ENCODE measurements at regions not wholly inside any gene's neighbourhood (a gene's known extent, or its start where the extent isn't known, plus 50 kb on each side); places are given as distances from the start of the nearest gene placed in this dataset.

DNA sequence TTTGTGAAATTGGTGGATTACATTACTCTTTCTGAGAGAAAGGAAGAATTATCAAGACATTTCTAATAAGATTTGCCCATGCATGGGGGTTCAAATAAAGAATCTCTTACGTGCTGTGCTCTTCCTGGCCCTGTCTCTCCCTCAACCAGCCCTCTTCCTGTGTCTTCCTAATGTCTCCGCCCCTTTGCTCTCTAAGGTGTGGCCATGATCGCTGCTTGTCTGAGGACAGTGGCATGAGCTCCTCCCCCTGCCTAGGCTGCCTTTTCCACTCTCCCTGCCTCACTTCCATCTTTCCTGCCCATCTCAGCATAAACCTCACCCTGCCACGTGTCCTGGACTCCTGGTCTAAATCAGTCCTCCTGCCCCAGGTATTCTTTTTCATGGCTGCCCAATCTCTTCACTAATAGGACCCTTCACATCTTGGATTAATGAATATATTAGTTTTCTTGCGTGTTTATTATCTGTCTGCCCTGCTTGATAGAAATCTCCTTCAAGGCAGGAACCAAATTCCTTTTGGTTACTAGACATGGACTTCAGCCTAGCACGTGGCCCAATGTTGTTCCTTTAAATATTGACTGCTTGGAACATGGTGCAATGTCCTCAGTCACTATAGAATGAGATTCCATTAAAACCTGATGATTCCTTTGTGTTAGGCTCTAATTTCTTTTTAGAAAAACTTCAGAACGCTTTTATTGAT, 122.3 kb downstream of the MTRR start:
- ChIA-PET CTCF (no interaction called here), POLR2A (no interaction called here)
- Histone ChIP-seq H3K4me3 (ENCODE audit: low read depth, low read length) (no peak overlapping the region), H3K9me3 (ENCODE audit: control insufficient read depth, insufficient read depth, low read length) (no peaks in the 10 kb centered on the region), H3K27me3 (ENCODE audit: control insufficient read depth, insufficient read depth, low read length) (no peaks in the 10 kb centered on the region), H3K27ac (ENCODE audit: low read depth, low read length) (no peak overlapping the region)
- DNase-seq (ENCODE audit: low read depth, low spot score), result no peak
- TF ChIP-seq, protein P1, sequence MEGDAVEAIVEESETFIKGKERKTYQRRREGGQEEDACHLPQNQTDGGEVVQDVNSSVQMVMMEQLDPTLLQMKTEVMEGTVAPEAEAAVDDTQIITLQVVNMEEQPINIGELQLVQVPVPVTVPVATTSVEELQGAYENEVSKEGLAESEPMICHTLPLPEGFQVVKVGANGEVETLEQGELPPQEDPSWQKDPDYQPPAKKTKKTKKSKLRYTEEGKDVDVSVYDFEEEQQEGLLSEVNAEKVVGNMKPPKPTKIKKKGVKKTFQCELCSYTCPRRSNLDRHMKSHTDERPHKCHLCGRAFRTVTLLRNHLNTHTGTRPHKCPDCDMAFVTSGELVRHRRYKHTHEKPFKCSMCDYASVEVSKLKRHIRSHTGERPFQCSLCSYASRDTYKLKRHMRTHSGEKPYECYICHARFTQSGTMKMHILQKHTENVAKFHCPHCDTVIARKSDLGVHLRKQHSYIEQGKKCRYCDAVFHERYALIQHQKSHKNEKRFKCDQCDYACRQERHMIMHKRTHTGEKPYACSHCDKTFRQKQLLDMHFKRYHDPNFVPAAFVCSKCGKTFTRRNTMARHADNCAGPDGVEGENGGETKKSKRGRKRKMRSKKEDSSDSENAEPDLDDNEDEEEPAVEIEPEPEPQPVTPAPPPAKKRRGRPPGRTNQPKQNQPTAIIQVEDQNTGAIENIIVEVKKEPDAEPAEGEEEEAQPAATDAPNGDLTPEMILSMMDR (IDR thresholded peaks at IDR 0.05; ENCODE audit: low read depth, low read length), result no peak

DNA sequence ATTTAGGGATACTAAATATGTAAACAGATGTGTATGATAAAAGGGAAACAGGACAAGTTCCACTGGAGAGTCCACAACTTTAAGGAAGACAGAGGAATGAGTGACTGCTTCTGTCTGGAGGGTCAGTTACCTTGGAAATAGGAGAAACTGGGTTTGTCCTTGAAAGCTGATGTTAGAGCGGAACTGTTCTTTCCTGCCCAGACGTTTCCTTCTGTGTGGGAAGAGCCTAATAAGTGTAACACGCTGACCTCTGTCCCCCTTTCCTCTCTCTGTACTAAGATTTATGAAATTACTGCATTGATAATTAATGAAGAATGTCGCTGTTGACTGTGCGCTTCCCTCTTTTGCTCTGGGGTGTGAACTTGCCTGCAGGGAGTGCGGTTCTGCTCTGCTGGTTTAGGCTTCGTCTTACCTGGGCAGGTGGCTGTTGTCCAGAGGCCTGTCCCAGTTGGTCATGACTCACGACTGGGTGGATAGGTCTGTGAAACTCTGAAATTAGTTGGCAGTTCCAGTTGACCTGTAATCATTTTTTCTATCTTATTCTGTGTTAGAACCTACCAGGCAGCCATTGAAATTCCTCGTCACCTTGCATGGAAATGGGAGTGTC, 126.8 kb downstream of the MTRR start:
- Histone ChIP-seq H3K27me3 (ENCODE audit: control insufficient read depth, insufficient read depth, low read length) (no peaks in the 10 kb centered on the region), H3K27ac (ENCODE audit: low read depth, low read length) (no peak overlapping the region), H3K4me3 (ENCODE audit: low read depth, low read length) (no peak overlapping the region), H3K9me3 (ENCODE audit: control insufficient read depth, insufficient read depth, low read length) (no peaks in the 10 kb centered on the region)
- TF ChIP-seq, protein P1 (IDR thresholded peaks at IDR 0.05; ENCODE audit: low read depth, low read length), result no peak
- POLR2A ChIA-PET, result no interaction called here
- DNase-seq (ENCODE audit: low read depth, low spot score), result no peak
- CTCF ChIA-PET, result no interaction called here

DNA sequence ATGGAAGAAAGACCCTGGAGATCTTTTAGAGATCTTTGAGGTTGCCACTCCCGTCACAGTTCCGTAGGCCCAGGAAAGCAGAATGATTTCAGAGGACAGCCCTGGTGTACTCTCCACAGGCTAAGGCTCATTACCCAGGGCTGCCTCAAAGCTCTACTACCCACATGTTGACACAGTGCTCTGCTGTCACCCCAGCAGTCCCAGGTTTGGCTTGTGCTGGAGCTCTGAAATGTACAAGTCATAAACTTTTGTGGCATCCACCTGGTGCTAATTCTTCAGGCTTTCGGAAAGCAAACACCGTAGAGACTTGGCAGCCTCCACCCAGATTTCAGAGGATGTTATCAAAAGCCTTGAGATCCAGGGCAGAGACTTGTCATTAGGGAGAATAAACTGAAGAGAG, 136.5 kb downstream of the MTRR start:
- Histone ChIP-seq H3K27ac (ENCODE audit: low read depth, low read length) (no peak overlapping the region), H3K27me3 (ENCODE audit: control insufficient read depth, insufficient read depth, low read length) (no peaks in the 10 kb centered on the region), H3K4me3 (ENCODE audit: low read depth, low read length) (no peak overlapping the region), H3K9me3 (ENCODE audit: control insufficient read depth, insufficient read depth, low read length) (no peaks in the 10 kb centered on the region)
- DNase-seq (ENCODE audit: low read depth, low spot score), result no peak
- TF ChIP-seq, protein P1 (IDR thresholded peaks at IDR 0.05; ENCODE audit: low read depth, low read length), result no peak
- CTCF ChIA-PET, result no interaction called here
- POLR2A ChIA-PET, result no interaction called here

DNA sequence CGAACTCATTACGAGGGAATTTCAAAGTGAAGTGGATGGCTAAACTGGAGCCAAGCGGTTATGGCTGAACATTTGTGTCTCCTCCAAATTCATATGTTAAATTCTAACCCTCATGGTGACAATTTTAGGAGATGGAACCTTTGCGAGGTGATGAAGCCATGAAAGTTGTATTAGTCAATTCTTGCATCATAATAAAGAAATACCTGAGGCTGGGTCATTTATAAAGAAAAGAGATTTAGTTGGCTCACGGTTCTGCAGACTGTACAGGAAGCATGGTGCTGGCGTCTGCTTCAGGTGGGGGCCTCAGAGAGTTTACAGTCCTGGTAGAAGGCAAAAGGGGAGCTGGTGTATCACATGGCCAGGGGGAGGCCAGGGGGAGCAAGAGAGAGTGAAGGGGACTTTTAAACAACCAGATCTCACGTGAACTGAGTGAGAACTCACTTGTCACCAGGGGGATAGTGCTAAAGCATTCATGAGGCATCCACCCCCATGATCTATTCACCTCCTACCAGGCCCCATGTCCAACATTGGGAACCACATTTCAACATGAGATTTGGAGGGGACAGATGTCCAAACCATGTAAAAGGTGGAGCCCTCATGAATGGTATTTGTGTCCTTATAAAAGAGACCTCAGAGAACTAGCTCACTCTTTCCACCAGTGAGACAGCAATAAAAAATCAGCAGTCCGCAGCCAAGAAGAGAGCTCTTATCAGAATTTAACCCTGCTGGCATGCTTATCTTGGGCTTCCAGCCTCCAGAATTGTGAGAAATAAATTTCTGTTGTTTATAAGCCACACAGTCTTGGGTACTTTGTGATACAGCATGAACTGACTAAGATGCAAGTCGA, 143.4 kb downstream of the MTRR start:
- POLR2A ChIA-PET, result no interaction called here
- TF ChIP-seq, protein P1 (IDR thresholded peaks at IDR 0.05; ENCODE audit: low read depth, low read length), result no peak
- no peak overlapping the region for H3K27ac ChIP-seq (ENCODE audit: low read depth, low read length)
- H3K4me3 ChIP-seq (ENCODE audit: low read depth, low read length), result no peak overlapping the region
- H3K9me3 ChIP-seq (ENCODE audit: control insufficient read depth, insufficient read depth, low read length), result no peaks in the 10 kb centered on the region
- CTCF ChIA-PET, result no interaction called here
- DNase-seq (ENCODE audit: low read depth, low spot score), result no peak
- H3K27me3 ChIP-seq (ENCODE audit: control insufficient read depth, insufficient read depth, low read length), result no peaks in the 10 kb centered on the region

Measured in AG04450 (cell line).